K562 (cell line): ENCODE measurements at regions not wholly inside any gene's neighbourhood (a gene's known extent, or its start where the extent isn't known, plus 50 kb on each side); places are given as distances from the start of the nearest gene placed in this dataset.

Source experiments
- FOXK2 ChIP-seq, 2 experiments: fragments of 450-650 bp; IDR thresholded peaks in 1 of 2; conservative IDR thresholded peaks in 1 of 2; 2 replicates each; pipeline ENCODE4 v1.6.1; 2016; ENCODE audit warnings: low read depth in 2 of 2, mild to moderate bottlenecking in 1 of 2
- KAT7 ChIP-seq: sonication (generic); formaldehyde crosslinking; IDR thresholded peaks from 2 replicates; pipeline ENCODE4 v1.8.0; 2022; ENCODE audit warnings: missing genetic modification reagents, mild to moderate bottlenecking, borderline replicate concordance
- POLR2AphosphoS5 ChIP-seq: IDR thresholded peaks from 2 replicates; pipeline ENCODE4 v1.6.1; 2011; ENCODE audit warnings: mild to moderate bottlenecking, low read depth, low read length, moderate library complexity; ENCODE audit not compliant: control insufficient read depth, insufficient read depth
- SIN3A ChIP-seq, 2 experiments: fragments of 150-350 bp in 1 of 2; IDR thresholded peaks; 2 replicates each; pipeline ENCODE4 v1.6.1; 2011 to 2016; ENCODE audit warnings: borderline replicate concordance in 2 of 2, low read depth in 2 of 2, low read length in 2 of 2, mild to moderate bottlenecking in 2 of 2, moderate library complexity in 2 of 2; ENCODE audit not compliant: control insufficient read depth in 1 of 2
- SRF ChIP-seq, 2 experiments: fragments of 250-450, 450-650 bp in 1 of 2; sonication (Bioruptor Pico) in 1 of 2; sonication (generic) in 1 of 2; formaldehyde crosslinking; IDR thresholded peaks; 2 replicates each; pipeline versions ENCODE4 v1.5.0 to v1.5.1; 2020 to 2022; ENCODE audit warnings: mild to moderate bottlenecking in 1 of 2, missing genetic modification reagents in 1 of 2
- TF ChIP-seq, protein P1 (sequence below), 2 experiments: fragments of 450-650 bp; formaldehyde crosslinking in 1 of 2; IDR thresholded peaks; 2 replicates each; pipeline versions ENCODE4 v1.4.0 to v1.6.1; 2014 to 2020; ENCODE audit warnings: mild to moderate bottlenecking in 2 of 2, borderline replicate concordance in 1 of 2, low read depth in 1 of 2
- TF ChIP-seq, protein P2 (sequence below): sonication (generic); formaldehyde crosslinking; IDR thresholded peaks from 2 replicates; pipeline ENCODE4 v1.8.1; 2022; ENCODE audit warnings: missing genetic modification reagents
- TF ChIP-seq, protein P3 (sequence below), 3 experiments: IDR thresholded peaks in 2 of 3; conservative IDR thresholded peaks in 1 of 3; 2 replicates each; pipeline ENCODE4 v1.5.1; 2011 to 2012; ENCODE audit warnings: low read length in 3 of 3, mild to moderate bottlenecking in 3 of 3, control low read depth in 2 of 3, improper control_type of control experiment in 1 of 3, inconsistent platforms in 1 of 3, low read depth in 1 of 3, mixed read lengths in 1 of 3, moderate library complexity in 1 of 3; ENCODE audit not compliant: insufficient read depth in 2 of 3

DNA sequence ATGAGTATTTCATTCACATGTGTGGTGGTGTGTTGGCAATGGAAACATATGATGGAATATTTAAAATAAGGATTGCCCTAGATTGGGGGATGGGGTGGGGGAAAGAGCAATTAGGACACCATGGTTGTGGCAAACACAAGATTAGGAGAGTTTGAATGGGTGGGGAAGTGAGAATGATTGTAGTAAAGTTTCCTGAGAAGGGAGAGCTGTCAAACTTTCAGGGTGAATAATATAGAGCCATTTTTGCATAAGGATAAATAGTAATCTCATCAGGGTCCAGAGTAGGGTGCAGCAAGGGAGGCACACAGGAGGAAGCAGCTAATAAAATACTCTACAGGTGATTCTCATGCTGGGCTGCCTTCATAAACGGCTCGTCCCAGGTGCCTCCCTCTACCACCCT lies 294.9 kb upstream of the MARCKS start:
- TF ChIP-seq POLR2AphosphoS5, result no peak
- TF ChIP-seq, protein P1, sequence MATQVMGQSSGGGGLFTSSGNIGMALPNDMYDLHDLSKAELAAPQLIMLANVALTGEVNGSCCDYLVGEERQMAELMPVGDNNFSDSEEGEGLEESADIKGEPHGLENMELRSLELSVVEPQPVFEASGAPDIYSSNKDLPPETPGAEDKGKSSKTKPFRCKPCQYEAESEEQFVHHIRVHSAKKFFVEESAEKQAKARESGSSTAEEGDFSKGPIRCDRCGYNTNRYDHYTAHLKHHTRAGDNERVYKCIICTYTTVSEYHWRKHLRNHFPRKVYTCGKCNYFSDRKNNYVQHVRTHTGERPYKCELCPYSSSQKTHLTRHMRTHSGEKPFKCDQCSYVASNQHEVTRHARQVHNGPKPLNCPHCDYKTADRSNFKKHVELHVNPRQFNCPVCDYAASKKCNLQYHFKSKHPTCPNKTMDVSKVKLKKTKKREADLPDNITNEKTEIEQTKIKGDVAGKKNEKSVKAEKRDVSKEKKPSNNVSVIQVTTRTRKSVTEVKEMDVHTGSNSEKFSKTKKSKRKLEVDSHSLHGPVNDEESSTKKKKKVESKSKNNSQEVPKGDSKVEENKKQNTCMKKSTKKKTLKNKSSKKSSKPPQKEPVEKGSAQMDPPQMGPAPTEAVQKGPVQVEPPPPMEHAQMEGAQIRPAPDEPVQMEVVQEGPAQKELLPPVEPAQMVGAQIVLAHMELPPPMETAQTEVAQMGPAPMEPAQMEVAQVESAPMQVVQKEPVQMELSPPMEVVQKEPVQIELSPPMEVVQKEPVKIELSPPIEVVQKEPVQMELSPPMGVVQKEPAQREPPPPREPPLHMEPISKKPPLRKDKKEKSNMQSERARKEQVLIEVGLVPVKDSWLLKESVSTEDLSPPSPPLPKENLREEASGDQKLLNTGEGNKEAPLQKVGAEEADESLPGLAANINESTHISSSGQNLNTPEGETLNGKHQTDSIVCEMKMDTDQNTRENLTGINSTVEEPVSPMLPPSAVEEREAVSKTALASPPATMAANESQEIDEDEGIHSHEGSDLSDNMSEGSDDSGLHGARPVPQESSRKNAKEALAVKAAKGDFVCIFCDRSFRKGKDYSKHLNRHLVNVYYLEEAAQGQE (IDR thresholded peaks at IDR 0.05; ENCODE audit: borderline replicate concordance), result no peak
- TF ChIP-seq, protein P1 (CRISPR knock-in tag; IDR thresholded peaks at IDR 0.05; ENCODE audit: low read depth), result no peak
- no peak for TF ChIP-seq KAT7
- TF ChIP-seq, protein P2, sequence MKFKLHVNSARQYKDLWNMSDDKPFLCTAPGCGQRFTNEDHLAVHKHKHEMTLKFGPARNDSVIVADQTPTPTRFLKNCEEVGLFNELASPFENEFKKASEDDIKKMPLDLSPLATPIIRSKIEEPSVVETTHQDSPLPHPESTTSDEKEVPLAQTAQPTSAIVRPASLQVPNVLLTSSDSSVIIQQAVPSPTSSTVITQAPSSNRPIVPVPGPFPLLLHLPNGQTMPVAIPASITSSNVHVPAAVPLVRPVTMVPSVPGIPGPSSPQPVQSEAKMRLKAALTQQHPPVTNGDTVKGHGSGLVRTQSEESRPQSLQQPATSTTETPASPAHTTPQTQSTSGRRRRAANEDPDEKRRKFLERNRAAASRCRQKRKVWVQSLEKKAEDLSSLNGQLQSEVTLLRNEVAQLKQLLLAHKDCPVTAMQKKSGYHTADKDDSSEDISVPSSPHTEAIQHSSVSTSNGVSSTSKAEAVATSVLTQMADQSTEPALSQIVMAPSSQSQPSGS (CRISPR knock-in tag), result no peak
- TF ChIP-seq SIN3A (IDR thresholded peaks at IDR 0.05; ENCODE audit: borderline replicate concordance in 2 of 2, control insufficient read depth in 1 of 2, low read depth in 2 of 2, low read length in 2 of 2), result no peak
- TF ChIP-seq, protein P3, sequence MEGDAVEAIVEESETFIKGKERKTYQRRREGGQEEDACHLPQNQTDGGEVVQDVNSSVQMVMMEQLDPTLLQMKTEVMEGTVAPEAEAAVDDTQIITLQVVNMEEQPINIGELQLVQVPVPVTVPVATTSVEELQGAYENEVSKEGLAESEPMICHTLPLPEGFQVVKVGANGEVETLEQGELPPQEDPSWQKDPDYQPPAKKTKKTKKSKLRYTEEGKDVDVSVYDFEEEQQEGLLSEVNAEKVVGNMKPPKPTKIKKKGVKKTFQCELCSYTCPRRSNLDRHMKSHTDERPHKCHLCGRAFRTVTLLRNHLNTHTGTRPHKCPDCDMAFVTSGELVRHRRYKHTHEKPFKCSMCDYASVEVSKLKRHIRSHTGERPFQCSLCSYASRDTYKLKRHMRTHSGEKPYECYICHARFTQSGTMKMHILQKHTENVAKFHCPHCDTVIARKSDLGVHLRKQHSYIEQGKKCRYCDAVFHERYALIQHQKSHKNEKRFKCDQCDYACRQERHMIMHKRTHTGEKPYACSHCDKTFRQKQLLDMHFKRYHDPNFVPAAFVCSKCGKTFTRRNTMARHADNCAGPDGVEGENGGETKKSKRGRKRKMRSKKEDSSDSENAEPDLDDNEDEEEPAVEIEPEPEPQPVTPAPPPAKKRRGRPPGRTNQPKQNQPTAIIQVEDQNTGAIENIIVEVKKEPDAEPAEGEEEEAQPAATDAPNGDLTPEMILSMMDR (IDR thresholded peaks at IDR 0.05 in 2 of 3, conservative IDR thresholded peaks at IDR 0.05 in 1 of 3; ENCODE audit: insufficient read depth in 2 of 3, low read depth in 1 of 3, low read length in 3 of 3), result no peak
- TF ChIP-seq SRF (CRISPR knock-in tag; IDR thresholded peaks at IDR 0.05), result no peak
- TF ChIP-seq FOXK2 (conservative IDR thresholded peaks at IDR 0.05 in 1 of 2, IDR thresholded peaks at IDR 0.05 in 1 of 2; ENCODE audit: low read depth in 2 of 2), result no peak
